Endothelial cell of umbilical vein (primary cell): ENCODE measurements at regions not wholly inside any gene's neighbourhood (a gene's known extent, or its start where the extent isn't known, plus 50 kb on each side); places are given as distances from the start of the nearest gene placed in this dataset.

Experiments used
- BruUV-seq: library from RNA; stranded (reverse); fragments of 400-500 nt; replicated peaks from 2 replicates; lab custom pipeline; 2021; lab: Mats Ljungman, UMichigan
- CTCF ChIA-PET: fragments of 300-600, 350-600 bp; sonication (Branson Sonifier 250); formaldehyde crosslinking; loops from one replicate; lab custom pipeline; 2021; ENCODE audit warnings: antibody characterized with exemption, inconsistent platforms; lab: Charles Lee
- POLR2A ChIA-PET: fragments of 300-600, 350-600 bp; sonication (Branson Sonifier 250); formaldehyde crosslinking; loops from one replicate; lab custom pipeline; 2021; ENCODE audit warnings: antibody characterized with exemption, inconsistent platforms; lab: Charles Lee
- DNase-seq: peaks from one replicate; pipeline ENCODE4 v3.0.0-alpha.2; 2011; ENCODE audit warnings: low read depth, low spot score
- FAIRE-seq: peaks from 2 replicates; lab custom pipeline; 2011; peaks lifted over from hg19 to GRCh38; lab: Jason Lieb, UNC
- H2AFZ ChIP-seq: 2 replicates; pipeline ENCODE4 v1.6.0; 2012; ENCODE audit warnings: low read depth, low read length, control low read depth, inconsistent platforms
- H3K27ac ChIP-seq: 2 replicates; pipeline ENCODE4 v1.5.1; 2011; ENCODE audit warnings: low read depth, mild to moderate bottlenecking, control low read depth, low read length, moderate library complexity; ENCODE audit not compliant: insufficient read depth
- H3K27me3 ChIP-seq, 2 experiments: 2 replicates each; pipeline versions ENCODE4 v1.6.0 to v1.6.1; 2011; ENCODE audit warnings: low read length in 2 of 2, mixed read lengths in 1 of 2; ENCODE audit not compliant: control insufficient read depth in 2 of 2, insufficient read depth in 2 of 2
- H3K36me3 ChIP-seq, 2 experiments: 2 replicates in 1 of 2; 3 replicates in 1 of 2; pipeline ENCODE4 v1.5.1; 2011; ENCODE audit warnings: low read length in 2 of 2, mild to moderate bottlenecking in 1 of 2, moderate library complexity in 1 of 2; ENCODE audit not compliant: control insufficient read depth in 2 of 2, insufficient read depth in 2 of 2; ENCODE audit errors: extremely low read depth in 1 of 2
- H3K4me1 ChIP-seq: 3 replicates; pipeline ENCODE4 v1.5.1; 2011; ENCODE audit warnings: mild to moderate bottlenecking, low read length; ENCODE audit not compliant: control insufficient read depth, insufficient read depth; ENCODE audit errors: extremely low read depth
- H3K4me2 ChIP-seq: 2 replicates; pipeline ENCODE4 v1.6.1; 2011; ENCODE audit warnings: low read length, control low read depth, mixed read lengths; ENCODE audit not compliant: insufficient read depth
- H3K4me3 ChIP-seq, 3 experiments: fragments of 200-600 bp in 1 of 3; sonication (generic), shearing (Covaris generic) in 1 of 3; replicated peaks in 1 of 3; 2 replicates each; pipeline ENCODE4 v1.5.1; 2011 to 2016; ENCODE audit warnings: control low read depth in 3 of 3, low read length in 3 of 3, mild to moderate bottlenecking in 2 of 3, inconsistent platforms in 1 of 3, low read depth in 1 of 3, moderate library complexity in 1 of 3; ENCODE audit not compliant: insufficient read depth in 1 of 3
- H3K79me2 ChIP-seq: 2 replicates; pipeline ENCODE4 v1.6.0; 2012; ENCODE audit warnings: low read length, inconsistent platforms; ENCODE audit not compliant: control insufficient read depth, insufficient read depth
- H3K9ac ChIP-seq: replicated peaks from 2 replicates; pipeline ENCODE3; 2011; ENCODE audit warnings: low read length, control low read depth; ENCODE audit not compliant: insufficient read depth; ENCODE audit errors: extremely low read depth
- H3K9me1 ChIP-seq: replicated peaks from 3 replicates; pipeline ENCODE4 v1.6.0; 2011; ENCODE audit warnings: mild to moderate bottlenecking, low read length; ENCODE audit not compliant: control insufficient read depth, insufficient read depth; ENCODE audit errors: extremely low read depth
- H3K9me3 ChIP-seq: replicated peaks from 2 replicates; pipeline ENCODE4 v1.5.1; 2012; ENCODE audit warnings: low read length, inconsistent platforms; ENCODE audit not compliant: control insufficient read depth, insufficient read depth
- H4K20me1 ChIP-seq: replicated peaks from 2 replicates; pipeline ENCODE3; 2011; ENCODE audit warnings: mild to moderate bottlenecking, low read length; ENCODE audit not compliant: control insufficient read depth, insufficient read depth; ENCODE audit errors: extremely low read depth
- CTCF ChIP-seq, 2 donors: IDR thresholded peaks; 1 replicate in 1 of 2; 2 replicates in 1 of 2; pipeline ENCODE4 v1.5.1; 2011; ENCODE audit warnings: low read length in 2 of 2, mild to moderate bottlenecking in 2 of 2, moderate library complexity in 2 of 2, control low read depth in 1 of 2, inconsistent platforms in 1 of 2, low read depth in 1 of 2; ENCODE audit not compliant: insufficient read depth in 1 of 2; ENCODE audit errors: extremely low read depth in 1 of 2
- EZH2 ChIP-seq: IDR thresholded peaks from 2 replicates; pipeline ENCODE4 v1.6.1; 2012; ENCODE audit warnings: borderline replicate concordance, low read depth, mild to moderate bottlenecking, moderate library complexity, low read length, inconsistent platforms; ENCODE audit not compliant: severe bottlenecking
- FOS ChIP-seq: IDR thresholded peaks from 2 replicates; pipeline ENCODE4 v1.6.1; 2011; ENCODE audit warnings: mild to moderate bottlenecking, low read length, moderate library complexity, borderline replicate concordance; ENCODE audit not compliant: insufficient read depth
- GATA2 ChIP-seq: IDR thresholded peaks from 2 replicates; pipeline ENCODE4 v1.7.0; 2011; ENCODE audit warnings: low read depth, mild to moderate bottlenecking, moderate library complexity, mixed read lengths, low read length; ENCODE audit not compliant: insufficient read length, insufficient read depth
- JUN ChIP-seq: IDR thresholded peaks from 2 replicates; pipeline ENCODE4 v1.6.1; 2011; ENCODE audit warnings: borderline replicate concordance, low read depth; ENCODE audit not compliant: insufficient read length, insufficient read depth
- MAX ChIP-seq: IDR thresholded peaks from 2 replicates; pipeline ENCODE4 v1.6.1; 2011; ENCODE audit not compliant: insufficient read depth, insufficient read length
- MYC ChIP-seq: IDR thresholded peaks from one replicate; pipeline ENCODE4 v1.6.1; 2011; ENCODE audit warnings: mild to moderate bottlenecking, low read depth, low read length
- POLR2A ChIP-seq: IDR thresholded peaks from 2 replicates; pipeline ENCODE4 v1.6.1; 2012; ENCODE audit warnings: low read depth, mild to moderate bottlenecking, control low read depth, low read length
- POLR2AphosphoS5 ChIP-seq: IDR thresholded peaks from 2 replicates; pipeline ENCODE4 v1.6.1; 2012; ENCODE audit warnings: low read depth, mild to moderate bottlenecking, control low read depth, low read length, moderate library complexity; ENCODE audit not compliant: insufficient read depth
- dilution Hi-C: fragments of 300-500 bp; cut with MboI; formaldehyde crosslinking; loops from one replicate; pipeline ENCODE4 v1.15.0; 2019; ENCODE audit warnings: low sequenced_read_pairs; ENCODE audit not compliant: extremely low pct_ligation_motif_present
- intact Hi-C: fragments of 100-400 bp; cut with micrococcal nuclease; formaldehyde crosslinking; loops from one replicate; pipeline ENCODE4 v1.10.0; 2022

GRCh38 chr1:244301595-244302130 is 150.0 kb downstream of the ADSS2 start:
- Histone ChIP-seq H3K4me2 (no peak overlapping the region), H3K27ac (peak overlapping the region; percentile 21), H3K4me3 (no peak overlapping the region), H3K36me3 (no peaks in the 10 kb centered on the region), H3K9me1 (no peaks in the 10 kb centered on the region), H3K27me3 (no peaks in the 10 kb centered on the region), H3K9me3 (no peaks in the 10 kb centered on the region), H4K20me1 (no peaks in the 10 kb centered on the region), H3K79me2 (peaks cover 4% of the 10 kb centered on the region), H3K4me1 (peaks cover 53% of the 10 kb centered on the region), H3K9ac (no peak overlapping the region), H2AFZ (peak overlapping the region; percentile 26)
- DNase-seq = peak; percentile 50
- TF ChIP-seq FOS = no peak
- no peak for TF ChIP-seq POLR2AphosphoS5
- TF ChIP-seq CTCF (IDR thresholded peaks at IDR 0.05; ENCODE audit: extremely low read depth in 1 of 2, insufficient read depth in 1 of 2, low read depth in 1 of 2, low read length in 2 of 2) = no peak
- no peak for TF ChIP-seq MYC
- no peak for TF ChIP-seq JUN
- no peak for TF ChIP-seq MAX
- TF ChIP-seq GATA2 = no peak
- no peak for TF ChIP-seq POLR2A
- no peak for TF ChIP-seq EZH2
- intact Hi-C loops = loop anchor here (1.0 kb wide), 1 partner anchor 113 kb away; no protein-coding TSS in a partner anchor
- FAIRE-seq = peak; percentile 47
- ChIA-PET POLR2A (no interaction called here), CTCF (interaction anchor here (0.7 to 3.7 kb wide), 2 partner anchors 113 to 958 kb away, joined by 5 to 22 read pairs; no protein-coding TSS in a partner anchor)
- dilution Hi-C loops = no loop called here
- no TSS peak for BruUV-seq
